ENCODE measurements at regions not wholly inside any gene's neighbourhood (a gene's known extent, or its start where the extent isn't known, plus 50 kb on each side); places are given as distances from the start of the nearest gene placed in this dataset.

- TF ChIP-seq CTCF (CRISPR knock-in tag; IDR thresholded peaks at IDR 0.05) (no peak), ZNF274 (CRISPR knock-in tag; IDR thresholded peaks at IDR 0.05) (no peak), ZNF687 (CRISPR knock-in tag; IDR thresholded peaks at IDR 0.05) (no peak), ZNF569 (CRISPR knock-in tag; IDR thresholded peaks at IDR 0.05; ENCODE audit: borderline replicate concordance) (no peak), BCL6 (CRISPR knock-in tag; IDR thresholded peaks at IDR 0.05) (no peak)
These were observed 146.0 kb upstream of the SYT13 start for GRCh38 chr11:45432100-45432499.
